Gastroesophageal sphincter (tissue), 3 donors: ENCODE measurements at regions not wholly inside any gene's neighbourhood (a gene's known extent, or its start where the extent isn't known, plus 50 kb on each side); places are given as distances from the start of the nearest gene placed in this dataset.
"Not testable (repeated sequence)": the region's sequence is repeated elsewhere in the genome, so short reads cannot be mapped to it uniquely, and the experiment has no call there.

Experiments
- POLR2A ChIP-seq, 2 donors: fragments of 450-650 bp; IDR thresholded peaks; one replicate each; pipeline ENCODE4 v1.6.1; 2017; ENCODE audit warnings: antibody characterized with exemption in 2 of 2, mild to moderate bottlenecking in 2 of 2, moderate library complexity in 1 of 2
- POLR2AphosphoS5 ChIP-seq: sonication (generic); formaldehyde crosslinking; IDR thresholded peaks from one replicate; pipeline ENCODE4 v1.6.1; 2017; ENCODE audit warnings: antibody characterized with exemption
- TF ChIP-seq, protein P1 (sequence below), 4 experiments: fragments of 200-600 bp in 2 of 4; fragments of 450-650 bp in 2 of 4; sonication (generic) in 1 of 4; IDR thresholded peaks; one replicate each; pipeline ENCODE4 v1.5.1; 2017 to 2019; ENCODE audit warnings: antibody characterized with exemption in 4 of 4, mild to moderate bottlenecking in 2 of 4, moderate library complexity in 2 of 4

- TF ChIP-seq, protein P1, sequence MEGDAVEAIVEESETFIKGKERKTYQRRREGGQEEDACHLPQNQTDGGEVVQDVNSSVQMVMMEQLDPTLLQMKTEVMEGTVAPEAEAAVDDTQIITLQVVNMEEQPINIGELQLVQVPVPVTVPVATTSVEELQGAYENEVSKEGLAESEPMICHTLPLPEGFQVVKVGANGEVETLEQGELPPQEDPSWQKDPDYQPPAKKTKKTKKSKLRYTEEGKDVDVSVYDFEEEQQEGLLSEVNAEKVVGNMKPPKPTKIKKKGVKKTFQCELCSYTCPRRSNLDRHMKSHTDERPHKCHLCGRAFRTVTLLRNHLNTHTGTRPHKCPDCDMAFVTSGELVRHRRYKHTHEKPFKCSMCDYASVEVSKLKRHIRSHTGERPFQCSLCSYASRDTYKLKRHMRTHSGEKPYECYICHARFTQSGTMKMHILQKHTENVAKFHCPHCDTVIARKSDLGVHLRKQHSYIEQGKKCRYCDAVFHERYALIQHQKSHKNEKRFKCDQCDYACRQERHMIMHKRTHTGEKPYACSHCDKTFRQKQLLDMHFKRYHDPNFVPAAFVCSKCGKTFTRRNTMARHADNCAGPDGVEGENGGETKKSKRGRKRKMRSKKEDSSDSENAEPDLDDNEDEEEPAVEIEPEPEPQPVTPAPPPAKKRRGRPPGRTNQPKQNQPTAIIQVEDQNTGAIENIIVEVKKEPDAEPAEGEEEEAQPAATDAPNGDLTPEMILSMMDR (IDR thresholded peaks at IDR 0.05), result not testable (repeated sequence)
- TF ChIP-seq POLR2A (IDR thresholded peaks at IDR 0.05); POLR2AphosphoS5: not testable (repeated sequence)
Measured at GRCh38 chr9:39008907-39009306, 279.1 kb downstream of the CNTNAP3 start.
